ENCODE measurements at regions not wholly inside any gene's neighbourhood (a gene's known extent, or its start where the extent isn't known, plus 50 kb on each side); places are given as distances from the start of the nearest gene placed in this dataset.

GRCh38 chr5:164255598-164256213 is 750.3 kb downstream of the MAT2B start:
- intact Hi-C loops (cut with micrococcal nuclease) (no loop called here), dilution Hi-C loops (cut with MboI; ENCODE audit: extremely low pct_ligation_motif_present, low sequenced_read_pairs) (no loop called here)
- no peak overlapping the region for H2AFZ ChIP-seq (ENCODE audit: low read depth, low read length)
- H3K4me1 ChIP-seq (ENCODE audit: control insufficient read depth, extremely low read depth, insufficient read depth, low read length), result no peaks in the 10 kb centered on the region
- TF ChIP-seq MAX (IDR thresholded peaks at IDR 0.05; ENCODE audit: insufficient read depth, insufficient read length), result no peak
- no peak for TF ChIP-seq JUN (IDR thresholded peaks at IDR 0.05; ENCODE audit: borderline replicate concordance, insufficient read depth, insufficient read length, low read depth)
- TF ChIP-seq FOS (IDR thresholded peaks at IDR 0.05; ENCODE audit: borderline replicate concordance, insufficient read depth, low read length), result no peak
- no peak for TF ChIP-seq POLR2A (IDR thresholded peaks at IDR 0.05; ENCODE audit: low read depth, low read length)
- no peak for TF ChIP-seq POLR2AphosphoS5 (IDR thresholded peaks at IDR 0.05; ENCODE audit: insufficient read depth, low read depth, low read length)
- TF ChIP-seq MYC (IDR thresholded peaks at IDR 0.05; ENCODE audit: low read depth, low read length), result no peak
- TF ChIP-seq CTCF (IDR thresholded peaks at IDR 0.05; ENCODE audit: extremely low read depth in 1 of 2, insufficient read depth in 1 of 2, low read depth in 1 of 2, low read length in 2 of 2), result no peak
- TF ChIP-seq EZH2 (IDR thresholded peaks at IDR 0.05; ENCODE audit: borderline replicate concordance, low read depth, low read length, severe bottlenecking), result no peak
- no peak for TF ChIP-seq GATA2 (IDR thresholded peaks at IDR 0.05; ENCODE audit: insufficient read depth, insufficient read length, low read depth, low read length)
- H3K27ac ChIP-seq (ENCODE audit: insufficient read depth, low read depth, low read length), result no peak overlapping the region
- H3K4me3 ChIP-seq (replicated peaks in 1 of 3; ENCODE audit: insufficient read depth in 1 of 3, low read depth in 1 of 3, low read length in 3 of 3), result no peak overlapping the region
- CTCF ChIA-PET, result interaction anchor here (1.0 kb wide), 1 partner anchor 207 kb away, joined by 3 read pairs; no protein-coding TSS in a partner anchor
- no peaks in the 10 kb centered on the region for H3K27me3 ChIP-seq (ENCODE audit: control insufficient read depth in 2 of 2, insufficient read depth in 2 of 2, low read length in 2 of 2)
- no peaks in the 10 kb centered on the region for H3K79me2 ChIP-seq (ENCODE audit: control insufficient read depth, insufficient read depth, low read length)
- H3K9me3 ChIP-seq (replicated peaks; ENCODE audit: control insufficient read depth, insufficient read depth, low read length), result no peaks in the 10 kb centered on the region
- H3K4me2 ChIP-seq (ENCODE audit: insufficient read depth, low read length), result no peak overlapping the region
- no peak for DNase-seq (ENCODE audit: low read depth, low spot score)
- H3K36me3 ChIP-seq (ENCODE audit: control insufficient read depth in 2 of 2, extremely low read depth in 1 of 2, insufficient read depth in 2 of 2, low read length in 2 of 2), result no peaks in the 10 kb centered on the region
- POLR2A ChIA-PET, result no interaction called here
- no peaks in the 10 kb centered on the region for H4K20me1 ChIP-seq (replicated peaks; ENCODE audit: control insufficient read depth, extremely low read depth, insufficient read depth, low read length)
- FAIRE-seq, result no peak
- BruUV-seq (replicated peaks), result no TSS peak
- no peaks in the 10 kb centered on the region for H3K9me1 ChIP-seq (replicated peaks; ENCODE audit: control insufficient read depth, extremely low read depth, insufficient read depth, low read length)
- no peak overlapping the region for H3K9ac ChIP-seq (replicated peaks; ENCODE audit: extremely low read depth, insufficient read depth, low read length)

Data from endothelial cell of umbilical vein (primary cell).